HG03060 (cell line): ENCODE measurements at regions not wholly inside any gene's neighbourhood (a gene's known extent, or its start where the extent isn't known, plus 50 kb on each side); places are given as distances from the start of the nearest gene placed in this dataset.
"Not testable (repeated sequence)": the region's sequence is repeated elsewhere in the genome, so short reads cannot be mapped to it uniquely, and the experiment has no call there.

ENCODE experiments used
- ATAC-seq: cut with Tn5 transposase; IDR thresholded peaks from one replicate; pipeline ENCODE4 v1.9.1; 2021; ENCODE audit warnings: low read depth, moderate number of reproducible peaks; ENCODE audit not compliant: unreplicated experiment

GRCh38 chr4:59412739-59413138 is 1787.4 kb upstream of the ADGRL3 start:
- no peak for ATAC-seq

- no peak for ATAC-seq
Observed at GRCh38 chr4:59455751-59456150, 1744.4 kb upstream of the ADGRL3 start.

GRCh38 chr4:59457576-59457975 is 1742.5 kb upstream of the ADGRL3 start:
- ATAC-seq, result no peak

GRCh38 chr4:59484944-59485343 is 1715.2 kb upstream of the ADGRL3 start:
- no peak for ATAC-seq

- ATAC-seq, result no peak
Observed at GRCh38 chr4:59500103-59500502, 1700.0 kb upstream of the ADGRL3 start.

- ATAC-seq, result no peak
Observed at GRCh38 chr4:59503731-59504130, 1696.4 kb upstream of the ADGRL3 start.

GRCh38 chr4:59511809-59512208 is 1688.3 kb upstream of the ADGRL3 start:
- ATAC-seq, result not testable (repeated sequence)

GRCh38 chr4:59517007-59517406 is 1683.1 kb upstream of the ADGRL3 start:
- ATAC-seq, result no peak

GRCh38 chr4:59518005-59518823 is 1681.9 kb upstream of the ADGRL3 start:
- no peak for ATAC-seq

GRCh38 chr4:59525885-59526284 is 1674.2 kb upstream of the ADGRL3 start:
- ATAC-seq, result no peak

- ATAC-seq, result no peak
Observed at GRCh38 chr4:59535541-59535940, 1664.6 kb upstream of the ADGRL3 start.

GRCh38 chr4:59536428-59536827 is 1663.7 kb upstream of the ADGRL3 start:
- ATAC-seq, result no peak

- no peak for ATAC-seq
Observed at GRCh38 chr4:59537246-59537886, 1662.8 kb upstream of the ADGRL3 start.

GRCh38 chr4:59539401-59539800 is 1660.7 kb upstream of the ADGRL3 start:
- no peak for ATAC-seq

GRCh38 chr4:59540311-59540710 is 1659.8 kb upstream of the ADGRL3 start:
- no peak for ATAC-seq

GRCh38 chr4:59553063-59553720 is 1646.9 kb upstream of the ADGRL3 start:
- no peak for ATAC-seq

- ATAC-seq, result no peak
Observed at GRCh38 chr4:59553721-59554091, 1646.4 kb upstream of the ADGRL3 start.

GRCh38 chr4:59556191-59556590 is 1643.9 kb upstream of the ADGRL3 start:
- ATAC-seq, result not testable (repeated sequence)

GRCh38 chr4:59560141-59560648 is 1639.9 kb upstream of the ADGRL3 start:
- not testable (repeated sequence) for ATAC-seq

- no peak for ATAC-seq
Observed at GRCh38 chr4:59565836-59566235, 1634.3 kb upstream of the ADGRL3 start.

GRCh38 chr4:59570860-59571476 is 1629.2 kb upstream of the ADGRL3 start:
- peak; percentile 60 for ATAC-seq
